ENCODE measurements at regions not wholly inside any gene's neighbourhood (a gene's known extent, or its start where the extent isn't known, plus 50 kb on each side); places are given as distances from the start of the nearest gene placed in this dataset.
A peak's percentile ranks its signal among the peaks of the same experiment; 100 is the strongest.

- WGBS (ENCODE audit: insufficient coverage) = 92% methylated on average over 2 of the region's 5 CpGs
- H3K27me3 ChIP-seq (ENCODE audit: control insufficient read depth, insufficient read depth, low read length) = no peaks in the 10 kb centered on the region
- H3K27ac ChIP-seq (ENCODE audit: low read length) = no peak overlapping the region
- no peak for DNase-seq
- peaks cover 2% of the 10 kb centered on the region for H3K9me3 ChIP-seq (replicated peaks; ENCODE audit: control insufficient read depth, low read depth, low read length)
- H3K4me1 ChIP-seq (ENCODE audit: control insufficient read depth, insufficient read depth, low read length) = no peaks in the 10 kb centered on the region
- no peaks in the 10 kb centered on the region for H3K36me3 ChIP-seq (ENCODE audit: control insufficient read depth, insufficient read depth, low read length)
- no peak overlapping the region for H3K4me3 ChIP-seq (ENCODE audit: low read length)
Observed at GRCh38 chr21:15521644-15522001, 208.2 kb upstream of the USP25 start.

- Histone ChIP-seq H3K4me1 (ENCODE audit: control insufficient read depth, insufficient read depth, low read length) (no peaks in the 10 kb centered on the region), H3K9me3 (replicated peaks; ENCODE audit: control insufficient read depth, low read depth, low read length) (peaks cover 2% of the 10 kb centered on the region), H3K27ac (ENCODE audit: low read length) (no peak overlapping the region), H3K4me3 (ENCODE audit: low read length) (no peak overlapping the region), H3K27me3 (ENCODE audit: control insufficient read depth, insufficient read depth, low read length) (no peaks in the 10 kb centered on the region), H3K36me3 (ENCODE audit: control insufficient read depth, insufficient read depth, low read length) (no peaks in the 10 kb centered on the region)
- 93% methylated on average over 4 of the region's 5 CpGs for WGBS (ENCODE audit: insufficient coverage)
- DNase-seq = no peak
Observed at GRCh38 chr21:15522148-15522547, 207.6 kb upstream of the USP25 start.

GRCh38 chr21:15524855-15525254 is 204.9 kb upstream of the USP25 start:
- Histone ChIP-seq H3K4me1 (ENCODE audit: control insufficient read depth, insufficient read depth, low read length) (no peaks in the 10 kb centered on the region), H3K27ac (ENCODE audit: low read length) (no peak overlapping the region), H3K27me3 (ENCODE audit: control insufficient read depth, insufficient read depth, low read length) (no peaks in the 10 kb centered on the region), H3K9me3 (replicated peaks; ENCODE audit: control insufficient read depth, low read depth, low read length) (peaks cover 2% of the 10 kb centered on the region), H3K36me3 (ENCODE audit: control insufficient read depth, insufficient read depth, low read length) (no peaks in the 10 kb centered on the region), H3K4me3 (ENCODE audit: low read length) (no peak overlapping the region)
- no peak for DNase-seq

GRCh38 chr21:15526798-15527197 is 203.0 kb upstream of the USP25 start:
- no peaks in the 10 kb centered on the region for H3K4me1 ChIP-seq (ENCODE audit: control insufficient read depth, insufficient read depth, low read length)
- WGBS (ENCODE audit: insufficient coverage) = no CpG with 5 or more reads among the region's 2 CpGs
- H3K27ac ChIP-seq (ENCODE audit: low read length) = no peak overlapping the region
- no peaks in the 10 kb centered on the region for H3K36me3 ChIP-seq (ENCODE audit: control insufficient read depth, insufficient read depth, low read length)
- H3K9me3 ChIP-seq (replicated peaks; ENCODE audit: control insufficient read depth, low read depth, low read length) = no peaks in the 10 kb centered on the region
- H3K4me3 ChIP-seq (ENCODE audit: low read length) = no peak overlapping the region
- no peaks in the 10 kb centered on the region for H3K27me3 ChIP-seq (ENCODE audit: control insufficient read depth, insufficient read depth, low read length)
- DNase-seq = no peak

- Histone ChIP-seq H3K4me1 (ENCODE audit: control insufficient read depth, insufficient read depth, low read length) (no peaks in the 10 kb centered on the region), H3K27ac (ENCODE audit: low read length) (no peak overlapping the region), H3K36me3 (ENCODE audit: control insufficient read depth, insufficient read depth, low read length) (no peaks in the 10 kb centered on the region), H3K9me3 (replicated peaks; ENCODE audit: control insufficient read depth, low read depth, low read length) (no peaks in the 10 kb centered on the region), H3K4me3 (ENCODE audit: low read length) (no peak overlapping the region), H3K27me3 (ENCODE audit: control insufficient read depth, insufficient read depth, low read length) (no peaks in the 10 kb centered on the region)
- WGBS (ENCODE audit: insufficient coverage) = 50% methylated on average over 1 of the region's 2 CpGs
- no peak for DNase-seq
Observed at GRCh38 chr21:15528346-15528745, 201.4 kb upstream of the USP25 start.

GRCh38 chr21:15531986-15532385 is 197.8 kb upstream of the USP25 start:
- Histone ChIP-seq H3K4me1 (ENCODE audit: control insufficient read depth, insufficient read depth, low read length) (no peaks in the 10 kb centered on the region), H3K27me3 (ENCODE audit: control insufficient read depth, insufficient read depth, low read length) (no peaks in the 10 kb centered on the region), H3K4me3 (ENCODE audit: low read length) (no peak overlapping the region), H3K9me3 (replicated peaks; ENCODE audit: control insufficient read depth, low read depth, low read length) (no peaks in the 10 kb centered on the region), H3K36me3 (ENCODE audit: control insufficient read depth, insufficient read depth, low read length) (no peaks in the 10 kb centered on the region), H3K27ac (ENCODE audit: low read length) (no peak overlapping the region)
- DNase-seq = no peak
- 80% methylated on average over 1 of the region's 3 CpGs for WGBS (ENCODE audit: insufficient coverage)

GRCh38 chr21:15533618-15534017 is 196.2 kb upstream of the USP25 start:
- H3K4me3 ChIP-seq (ENCODE audit: low read length) = no peak overlapping the region
- no peaks in the 10 kb centered on the region for H3K9me3 ChIP-seq (replicated peaks; ENCODE audit: control insufficient read depth, low read depth, low read length)
- H3K27ac ChIP-seq (ENCODE audit: low read length) = no peak overlapping the region
- H3K36me3 ChIP-seq (ENCODE audit: control insufficient read depth, insufficient read depth, low read length) = no peaks in the 10 kb centered on the region
- no peaks in the 10 kb centered on the region for H3K27me3 ChIP-seq (ENCODE audit: control insufficient read depth, insufficient read depth, low read length)
- H3K4me1 ChIP-seq (ENCODE audit: control insufficient read depth, insufficient read depth, low read length) = no peaks in the 10 kb centered on the region
- no peak for DNase-seq
- WGBS (ENCODE audit: insufficient coverage) = 77% methylated on average over 3 of the region's 4 CpGs

- DNase-seq = no peak
- Histone ChIP-seq H3K36me3 (ENCODE audit: control insufficient read depth, insufficient read depth, low read length) (no peaks in the 10 kb centered on the region), H3K9me3 (replicated peaks; ENCODE audit: control insufficient read depth, low read depth, low read length) (no peaks in the 10 kb centered on the region), H3K4me1 (ENCODE audit: control insufficient read depth, insufficient read depth, low read length) (no peaks in the 10 kb centered on the region), H3K27ac (ENCODE audit: low read length) (no peak overlapping the region), H3K27me3 (ENCODE audit: control insufficient read depth, insufficient read depth, low read length) (no peaks in the 10 kb centered on the region), H3K4me3 (ENCODE audit: low read length) (no peak overlapping the region)
- no CpG with 5 or more reads among the region's 4 CpGs for WGBS (ENCODE audit: insufficient coverage)
Observed at GRCh38 chr21:15534450-15534886, 195.3 kb upstream of the USP25 start.

- Histone ChIP-seq H3K9me3 (replicated peaks; ENCODE audit: control insufficient read depth, low read depth, low read length) (no peaks in the 10 kb centered on the region), H3K36me3 (ENCODE audit: control insufficient read depth, insufficient read depth, low read length) (no peaks in the 10 kb centered on the region), H3K4me3 (ENCODE audit: low read length) (no peak overlapping the region), H3K4me1 (ENCODE audit: control insufficient read depth, insufficient read depth, low read length) (no peaks in the 10 kb centered on the region), H3K27me3 (ENCODE audit: control insufficient read depth, insufficient read depth, low read length) (no peaks in the 10 kb centered on the region), H3K27ac (ENCODE audit: low read length) (no peak overlapping the region)
- DNase-seq = no peak
- no CpG with 5 or more reads among the region's 2 CpGs for WGBS (ENCODE audit: insufficient coverage)
Observed at GRCh38 chr21:15539376-15539775, 190.4 kb upstream of the USP25 start.

GRCh38 chr21:15543473-15543872 is 186.3 kb upstream of the USP25 start:
- H3K27ac ChIP-seq (ENCODE audit: low read length) = no peak overlapping the region
- H3K9me3 ChIP-seq (replicated peaks; ENCODE audit: control insufficient read depth, low read depth, low read length) = no peaks in the 10 kb centered on the region
- DNase-seq = no peak
- H3K4me1 ChIP-seq (ENCODE audit: control insufficient read depth, insufficient read depth, low read length) = no peaks in the 10 kb centered on the region
- H3K4me3 ChIP-seq (ENCODE audit: low read length) = no peak overlapping the region
- H3K27me3 ChIP-seq (ENCODE audit: control insufficient read depth, insufficient read depth, low read length) = no peaks in the 10 kb centered on the region
- WGBS (ENCODE audit: insufficient coverage) = no CpG with 5 or more reads among the region's 6 CpGs
- no peaks in the 10 kb centered on the region for H3K36me3 ChIP-seq (ENCODE audit: control insufficient read depth, insufficient read depth, low read length)

GRCh38 chr21:15549671-15550070 is 180.1 kb upstream of the USP25 start:
- Histone ChIP-seq H3K4me3 (ENCODE audit: low read length) (no peak overlapping the region), H3K27ac (ENCODE audit: low read length) (no peak overlapping the region), H3K9me3 (replicated peaks; ENCODE audit: control insufficient read depth, low read depth, low read length) (no peaks in the 10 kb centered on the region), H3K36me3 (ENCODE audit: control insufficient read depth, insufficient read depth, low read length) (no peaks in the 10 kb centered on the region), H3K27me3 (ENCODE audit: control insufficient read depth, insufficient read depth, low read length) (no peaks in the 10 kb centered on the region), H3K4me1 (ENCODE audit: control insufficient read depth, insufficient read depth, low read length) (no peaks in the 10 kb centered on the region)
- WGBS (ENCODE audit: insufficient coverage) = 42% methylated on average over 2 of the region's 3 CpGs
- DNase-seq = peak; percentile 22

All from muscle of leg (tissue), 3 donors.